GM12865 (cell line): ENCODE measurements at regions not wholly inside any gene's neighbourhood (a gene's known extent, or its start where the extent isn't known, plus 50 kb on each side); places are given as distances from the start of the nearest gene placed in this dataset.

Experiments used
- DNase-seq: peaks from one replicate; pipeline ENCODE4 v3.0.0; 2010; ENCODE audit warnings: low read depth
- H3K4me3 ChIP-seq: 2 replicates; pipeline ENCODE4 v1.5.1; 2011; ENCODE audit warnings: mild to moderate bottlenecking, low read depth, low read length, control low read depth
- TF ChIP-seq, protein P1 (sequence below): IDR thresholded peaks from 2 replicates; pipeline ENCODE4 v1.5.1; 2011; ENCODE audit warnings: low read length, control low read depth, low read depth, inconsistent platforms; ENCODE audit not compliant: insufficient read depth; ENCODE audit errors: missing control alignments

DNA sequence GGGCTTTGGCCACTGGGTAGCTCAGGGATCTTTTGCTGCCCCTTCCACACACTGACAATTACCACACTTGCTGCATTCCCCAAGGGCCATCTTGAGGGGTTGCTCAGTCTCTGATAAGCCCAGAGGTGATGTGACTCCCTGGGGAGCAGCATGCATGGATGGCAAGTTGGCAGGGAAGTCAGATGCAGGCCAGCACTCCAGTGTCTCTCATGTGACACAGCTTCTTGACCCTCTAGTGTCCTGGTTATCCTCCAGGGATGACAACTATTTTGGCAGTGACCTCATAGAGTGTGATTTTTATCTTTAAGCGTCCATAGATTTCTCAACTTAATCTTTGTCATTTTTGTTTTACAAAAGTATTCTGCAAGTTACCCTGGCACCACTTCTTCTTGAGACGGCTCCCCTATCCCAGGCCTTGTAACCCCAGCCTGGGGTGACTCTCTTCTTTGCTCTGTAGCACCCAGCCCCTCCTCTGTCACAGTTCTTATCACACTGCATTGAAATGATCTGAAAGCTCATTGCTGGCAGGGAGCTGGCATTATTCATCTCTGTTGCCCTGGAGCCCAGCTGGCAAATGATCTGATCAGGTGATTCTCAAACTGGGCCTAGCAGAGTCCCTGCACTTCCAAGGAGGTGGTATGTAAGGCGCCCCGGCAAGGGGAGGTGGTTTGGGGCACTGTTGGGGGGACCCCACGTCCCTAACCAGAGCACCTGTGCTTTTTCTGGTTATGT lies 72.6 kb downstream of the TENT5C start:
- TF ChIP-seq, protein P1, sequence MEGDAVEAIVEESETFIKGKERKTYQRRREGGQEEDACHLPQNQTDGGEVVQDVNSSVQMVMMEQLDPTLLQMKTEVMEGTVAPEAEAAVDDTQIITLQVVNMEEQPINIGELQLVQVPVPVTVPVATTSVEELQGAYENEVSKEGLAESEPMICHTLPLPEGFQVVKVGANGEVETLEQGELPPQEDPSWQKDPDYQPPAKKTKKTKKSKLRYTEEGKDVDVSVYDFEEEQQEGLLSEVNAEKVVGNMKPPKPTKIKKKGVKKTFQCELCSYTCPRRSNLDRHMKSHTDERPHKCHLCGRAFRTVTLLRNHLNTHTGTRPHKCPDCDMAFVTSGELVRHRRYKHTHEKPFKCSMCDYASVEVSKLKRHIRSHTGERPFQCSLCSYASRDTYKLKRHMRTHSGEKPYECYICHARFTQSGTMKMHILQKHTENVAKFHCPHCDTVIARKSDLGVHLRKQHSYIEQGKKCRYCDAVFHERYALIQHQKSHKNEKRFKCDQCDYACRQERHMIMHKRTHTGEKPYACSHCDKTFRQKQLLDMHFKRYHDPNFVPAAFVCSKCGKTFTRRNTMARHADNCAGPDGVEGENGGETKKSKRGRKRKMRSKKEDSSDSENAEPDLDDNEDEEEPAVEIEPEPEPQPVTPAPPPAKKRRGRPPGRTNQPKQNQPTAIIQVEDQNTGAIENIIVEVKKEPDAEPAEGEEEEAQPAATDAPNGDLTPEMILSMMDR, result no peak
- DNase-seq, result no peak
- no peak overlapping the region for H3K4me3 ChIP-seq

DNA sequence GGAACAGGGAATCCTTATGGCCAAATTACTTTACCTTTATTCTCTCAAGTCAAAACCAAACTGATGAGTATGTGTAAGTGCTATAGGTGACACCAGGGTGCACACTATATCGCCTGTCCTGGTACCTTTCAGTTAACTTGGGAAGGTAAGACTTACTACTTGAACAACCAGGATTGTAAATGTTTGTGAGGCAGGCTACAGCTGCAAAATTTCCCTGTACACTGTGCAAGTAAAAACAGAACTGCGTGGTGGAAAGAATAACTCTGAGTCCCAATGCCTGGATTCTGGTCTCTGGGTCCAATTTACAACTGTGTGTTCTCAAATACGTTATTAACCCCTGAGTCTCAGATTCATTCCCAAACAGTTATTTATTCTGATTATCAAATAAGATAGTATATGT lies 73.5 kb downstream of the TENT5C start:
- TF ChIP-seq, protein P1, result no peak
- DNase-seq, result no peak
- no peak overlapping the region for H3K4me3 ChIP-seq

DNA sequence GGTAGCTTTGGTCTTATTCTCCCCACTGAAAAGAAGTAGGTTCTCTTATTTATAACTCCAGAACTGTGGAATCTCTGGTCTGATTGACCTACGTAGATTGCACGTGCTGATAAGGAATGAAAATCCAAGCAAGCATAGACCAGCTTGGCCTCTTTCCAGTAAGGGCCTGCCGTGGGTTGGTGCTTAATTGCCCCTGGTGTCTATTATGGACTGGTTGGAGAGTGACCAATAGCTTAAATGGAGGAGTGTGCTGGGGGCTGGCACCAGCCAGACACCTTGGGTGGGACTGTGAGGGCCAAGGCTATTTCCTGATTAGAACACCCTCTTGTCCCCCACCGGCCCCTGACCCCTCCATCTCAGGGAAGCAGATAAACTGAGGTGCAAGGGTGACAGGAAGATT lies 74.0 kb downstream of the TENT5C start:
- no peak overlapping the region for H3K4me3 ChIP-seq
- TF ChIP-seq, protein P1, result no peak
- DNase-seq, result no peak

- TF ChIP-seq, protein P1, result no peak
- DNase-seq, result no peak
- H3K4me3 ChIP-seq, result no peak overlapping the region
These were observed 74.6 kb downstream of the TENT5C start for GRCh38 chr1:117680316-117681002.

DNA sequence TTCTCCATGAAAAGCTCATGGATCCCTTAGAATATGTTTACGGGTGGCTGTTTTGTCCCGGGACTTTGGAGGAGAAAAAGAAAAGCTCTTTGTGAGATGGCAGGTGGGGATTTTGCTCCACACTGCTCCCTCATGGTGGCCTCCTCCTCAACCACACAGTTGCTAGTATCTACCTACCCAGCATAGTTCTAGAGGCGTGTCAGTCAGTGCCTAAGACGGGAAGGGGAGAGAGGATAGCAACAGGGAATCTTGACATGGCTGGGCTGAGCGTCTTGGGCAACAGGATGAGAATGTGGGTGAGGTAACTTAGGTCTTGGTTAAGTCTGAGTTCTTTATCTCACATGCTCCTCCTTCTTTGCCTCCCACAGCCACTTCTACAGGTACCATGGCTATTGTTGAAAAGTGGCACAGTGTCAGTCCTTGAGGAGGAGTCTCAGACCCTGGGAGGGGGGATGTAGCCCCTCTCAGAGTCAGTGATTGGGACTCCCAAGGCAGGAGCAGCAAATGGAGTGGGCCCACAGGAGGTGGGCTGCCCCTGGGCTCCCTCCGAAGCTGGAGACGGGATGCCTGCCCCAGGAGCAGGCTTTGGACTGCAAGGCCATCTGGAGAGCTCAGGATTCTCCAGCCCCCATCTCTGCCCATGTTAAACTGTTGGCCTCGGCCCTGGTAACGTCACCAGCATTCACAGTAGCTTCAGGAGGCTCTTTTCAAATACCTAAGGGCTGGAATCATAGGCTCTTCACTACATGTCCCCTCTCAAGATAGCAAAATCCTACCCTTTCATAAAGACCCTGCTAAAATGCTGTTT lies 75.4 kb downstream of the TENT5C start:
- no peak for DNase-seq
- TF ChIP-seq, protein P1, result no peak
- no peak overlapping the region for H3K4me3 ChIP-seq

GRCh38 chr1:117681901-117682250 lies 76.0 kb downstream of the TENT5C start:
- TF ChIP-seq, protein P1, result no peak
- H3K4me3 ChIP-seq, result no peak overlapping the region
- no peak for DNase-seq
